K562 (cell line): ENCODE measurements at regions not wholly inside any gene's neighbourhood (a gene's known extent, or its start where the extent isn't known, plus 50 kb on each side); places are given as distances from the start of the nearest gene placed in this dataset.

ENCODE experiments used
- ATAC-seq: fragments of 200-7000 bp; cut with Tn5 transposase; 3 replicates; pipeline ENCODE4 v1.9.1; 2020; ENCODE audit warnings: moderate library complexity
- BruUV-seq: library from RNA; stranded (reverse); fragments of 400-500 nt; replicated peaks from 2 replicates; lab custom pipeline; 2021; lab: Mats Ljungman, UMichigan
- CTCF ChIA-PET: fragments of 300-600 bp; formaldehyde crosslinking; extraction: SDS; loops from one replicate; lab custom pipeline; 2021; ENCODE audit warnings: low intra/inter-chr PET ratio; lab: Yijun Ruan, JAX
- POLR2A ChIA-PET: fragments of 300-600, 350-650 bp; sonication (Branson Sonifier 250); formaldehyde crosslinking; extraction: SDS; loops from one replicate; lab custom pipeline; 2021; ENCODE audit warnings: antibody characterized with exemption, inconsistent platforms; lab: Yijun Ruan, JAX
- DNase-seq, 4 experiments: peaks; one replicate each; pipeline versions ENCODE4 v3.0.0 to v3.0.0-alpha.2; 2011 to 2018; ENCODE audit warnings: low spot score in 3 of 4, mixed read lengths in 3 of 4; ENCODE audit errors: extremely low read depth in 1 of 4
- FAIRE-seq: peaks from 2 replicates; lab custom pipeline; 2011; peaks lifted over from hg19 to GRCh38; lab: Jason Lieb, UNC
- H2AFZ ChIP-seq: 2 replicates; pipeline ENCODE4 v1.6.0; 2011; ENCODE audit warnings: low read depth, low read length, control low read depth, inconsistent platforms
- H3K27ac ChIP-seq: fragments of 200-600 bp; 3 replicates; pipeline ENCODE4 v1.8.0; 2011; ENCODE audit warnings: low read depth, mild to moderate bottlenecking, control low read depth, inconsistent platforms, low read length, moderate library complexity, mixed read lengths; ENCODE audit errors: extremely low read depth
- H3K27me3 ChIP-seq, 2 experiments: fragments of 300-600 bp in 1 of 2; 2 replicates in 1 of 2; 3 replicates in 1 of 2; pipeline versions ENCODE4 v1.6.0 to v1.8.0; 2011; ENCODE audit warnings: inconsistent platforms in 2 of 2, low read length in 2 of 2, mild to moderate bottlenecking in 1 of 2, mixed read lengths in 1 of 2, moderate library complexity in 1 of 2; ENCODE audit not compliant: control insufficient read depth in 2 of 2, insufficient read depth in 2 of 2
- H3K36me3 ChIP-seq: fragments of 300-600 bp; 3 replicates; pipeline ENCODE4 v1.8.0; 2011; ENCODE audit warnings: mild to moderate bottlenecking, low read length, inconsistent platforms; ENCODE audit not compliant: control insufficient read depth, insufficient read depth
- H3K4me1 ChIP-seq, 2 experiments: fragments of 200-600 bp in 1 of 2; replicated peaks in 1 of 2; 2 replicates in 1 of 2; 3 replicates in 1 of 2; pipeline versions ENCODE4 v1.5.1 to v1.8.0; 2011; ENCODE audit warnings: inconsistent platforms in 2 of 2, low read length in 2 of 2, mild to moderate bottlenecking in 1 of 2, mixed read lengths in 1 of 2, moderate library complexity in 1 of 2; ENCODE audit not compliant: control insufficient read depth in 2 of 2, insufficient read depth in 2 of 2
- H3K4me2 ChIP-seq: 2 replicates; pipeline ENCODE4 v1.6.1; 2011; ENCODE audit warnings: low read length, control low read depth, inconsistent platforms, mixed read lengths; ENCODE audit not compliant: insufficient read depth
- H3K4me3 ChIP-seq: fragments of 200-600 bp; sonication (generic), shearing (Covaris generic); 2 replicates; pipeline ENCODE4 v1.5.1; 2016; ENCODE audit warnings: control low read depth, inconsistent platforms
- H3K79me2 ChIP-seq: fragments of 200-600 bp; 3 replicates; pipeline ENCODE4 v1.8.0; 2011; ENCODE audit warnings: low read length, inconsistent platforms; ENCODE audit not compliant: control insufficient read depth, insufficient read depth
- H3K9ac ChIP-seq, 2 experiments: 2 replicates each; pipeline versions ENCODE4 v1.6.0 to v1.6.1; 2011; ENCODE audit warnings: low read depth in 2 of 2, low read length in 2 of 2, control low read depth in 1 of 2, inconsistent platforms in 1 of 2, mild to moderate bottlenecking in 1 of 2, mixed read lengths in 1 of 2; ENCODE audit not compliant: insufficient read depth in 1 of 2
- H3K9me1 ChIP-seq: one replicate; pipeline ENCODE4 v1.6.0; 2011; ENCODE audit warnings: inconsistent platforms, mild to moderate bottlenecking, low read length, moderate library complexity; ENCODE audit not compliant: control insufficient read depth, insufficient read depth
- H3K9me3 ChIP-seq: replicated peaks from 2 replicates; pipeline ENCODE4 v1.5.1; 2011; ENCODE audit warnings: low read depth, low read length, inconsistent platforms; ENCODE audit not compliant: control insufficient read depth, insufficient read depth
- H4K20me1 ChIP-seq: replicated peaks from 2 replicates; pipeline ENCODE4 v1.6.1; 2011; ENCODE audit warnings: low read length, inconsistent platforms, mixed read lengths; ENCODE audit not compliant: control insufficient read depth, insufficient read depth
- EP400 ChIP-seq: fragments of 450-650 bp; IDR thresholded peaks from 2 replicates; pipeline ENCODE4 v1.6.1; 2017; ENCODE audit warnings: antibody characterized with exemption, mild to moderate bottlenecking, moderate library complexity
- ETV6 ChIP-seq, 3 experiments: fragments of 150-350 bp in 1 of 3; sonication (generic) in 1 of 3; formaldehyde crosslinking in 1 of 3; IDR thresholded peaks; 2 replicates each; pipeline versions ENCODE4 v1.6.1 to v1.8.0; 2014 to 2022; ENCODE audit warnings: borderline replicate concordance in 2 of 3, low read depth in 2 of 3, antibody characterized with exemption in 1 of 3, low read length in 1 of 3, mild to moderate bottlenecking in 1 of 3, missing genetic modification reagents in 1 of 3
- KLF1 ChIP-seq: fragments of 450-650 bp; IDR thresholded peaks from 2 replicates; pipeline ENCODE4 v1.6.1; 2016; ENCODE audit warnings: missing genetic modification characterization, missing compliant biosample characterization
- NCOA6 ChIP-seq: fragments of 450-650 bp; IDR thresholded peaks from 2 replicates; pipeline ENCODE4 v1.6.1; 2017; ENCODE audit warnings: mild to moderate bottlenecking
- SMAD4 ChIP-seq: fragments of 250-450 bp; sonication (Bioruptor Pico); conservative IDR thresholded peaks from 2 replicates; pipeline ENCODE4 v1.8.0; 2021; ENCODE audit warnings: inconsistent platforms, mild to moderate bottlenecking, moderate library complexity
- TOE1 ChIP-seq, 2 experiments: fragments of 450-650 bp in 1 of 2; sonication (generic) in 1 of 2; formaldehyde crosslinking in 1 of 2; IDR thresholded peaks; 2 replicates each; pipeline versions ENCODE4 v1.7.1 to v1.8.0; 2016 to 2022; ENCODE audit warnings: borderline replicate concordance in 2 of 2, mild to moderate bottlenecking in 2 of 2, antibody characterized with exemption in 1 of 2, inconsistent platforms in 1 of 2, low read depth in 1 of 2, missing genetic modification reagents in 1 of 2, moderate library complexity in 1 of 2
- ZFP36 ChIP-seq: fragments of 150-350 bp; IDR thresholded peaks from 2 replicates; pipeline ENCODE4 v1.6.1; 2018; ENCODE audit warnings: low read length, low read depth; ENCODE audit not compliant: partially characterized antibody
- ZFX ChIP-seq: sonication (generic); formaldehyde crosslinking; IDR thresholded peaks from 2 replicates; pipeline ENCODE4 v1.8.0; 2022; ENCODE audit warnings: mild to moderate bottlenecking, missing genetic modification reagents, moderate library complexity
- ZNF197 ChIP-seq: fragments of 200-800 bp; sonication (Bioruptor generic); IDR thresholded peaks from 2 replicates; pipeline ENCODE4 v1.6.1; 2016; ENCODE audit warnings: low read depth, missing genetic modification characterization, missing compliant biosample characterization
- ZNF239 ChIP-seq: fragments of 250-450 bp; sonication (Bioruptor Pico); IDR thresholded peaks from 2 replicates; pipeline ENCODE4 v1.4.0; 2020; ENCODE audit warnings: mild to moderate bottlenecking
- WGBS: fragments of 100-300 bp; shearing (Covaris generic); methylation state at CpG from one replicate; pipeline ENCODE4 v1.1.6; 2016; ENCODE audit warnings: low coverage, mixed read lengths; ENCODE audit not compliant: insufficient coverage; ENCODE audit errors: missing lambda C conversion rate; 5-methylcytosine and 5-hydroxymethylcytosine counted together
- in situ Hi-C: fragments of 300-500 bp; cut with MboI; formaldehyde crosslinking; loops from 4 replicates; pipeline ENCODE4 v1.15.0; 2018; ENCODE audit warnings: inconsistent platforms, mixed read lengths
- intact Hi-C: fragments of 100-400 bp; cut with micrococcal nuclease; formaldehyde crosslinking; loops from 2 replicates; pipeline ENCODE4 v1.14.2; 2022
- TF ChIP-seq, protein P1 (sequence below): fragments of 250-450 bp; sonication (Bioruptor Pico); IDR thresholded peaks from 2 replicates; pipeline ENCODE4 v1.5.0; 2022; ENCODE audit warnings: mild to moderate bottlenecking
- TF ChIP-seq, protein P2 (sequence below): fragments of 250-450 bp; sonication (Bioruptor Pico); IDR thresholded peaks from 2 replicates; pipeline ENCODE4 v1.5.0; 2021
- TF ChIP-seq, protein P3 (sequence below), 2 experiments: fragments of 200-800 bp in 1 of 2; sonication (Bioruptor generic) in 1 of 2; sonication (generic) in 1 of 2; formaldehyde crosslinking in 1 of 2; IDR thresholded peaks in 1 of 2; conservative IDR thresholded peaks in 1 of 2; 2 replicates each; pipeline versions ENCODE4 v1.5.0 to v1.6.1; 2016 to 2020; ENCODE audit warnings: missing compliant biosample characterization in 1 of 2, missing genetic modification characterization in 1 of 2, missing genetic modification reagents in 1 of 2

DNA sequence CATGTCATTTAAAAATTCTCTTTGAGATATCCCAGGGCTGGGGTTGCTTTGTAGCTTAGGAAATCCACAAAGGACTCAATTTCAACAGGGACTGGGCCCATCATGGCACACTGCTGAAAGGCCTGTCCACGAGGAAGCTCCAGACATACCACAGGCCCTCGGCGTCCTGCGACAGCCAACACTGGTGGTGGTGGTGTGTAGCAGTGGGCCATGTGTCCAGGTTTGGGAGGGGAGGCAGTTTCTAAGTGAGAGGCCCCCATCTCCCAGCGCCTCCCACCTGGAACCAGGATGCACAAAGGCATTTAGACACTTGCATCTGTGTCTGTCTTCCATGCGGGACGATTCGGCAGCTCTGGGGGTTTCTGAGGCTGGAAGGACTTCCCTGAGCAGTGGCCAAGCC is 65.2 kb upstream of the ZNF423 start:
- H3K36me3 ChIP-seq = no peaks in the 10 kb centered on the region
- in situ Hi-C loops = no loop called here
- no peak for FAIRE-seq
- TF ChIP-seq NCOA6 = no peak
- no peak for TF ChIP-seq ZFX (CRISPR knock-in tag)
- TF ChIP-seq TOE1 (IDR thresholded peaks at IDR 0.05; ENCODE audit: borderline replicate concordance) = no peak
- no peak for TF ChIP-seq TOE1 (CRISPR knock-in tag; IDR thresholded peaks at IDR 0.05; ENCODE audit: borderline replicate concordance, low read depth)
- no peak for TF ChIP-seq ZFP36
- no peak for TF ChIP-seq KLF1 (tag)
- TF ChIP-seq, protein P1, sequence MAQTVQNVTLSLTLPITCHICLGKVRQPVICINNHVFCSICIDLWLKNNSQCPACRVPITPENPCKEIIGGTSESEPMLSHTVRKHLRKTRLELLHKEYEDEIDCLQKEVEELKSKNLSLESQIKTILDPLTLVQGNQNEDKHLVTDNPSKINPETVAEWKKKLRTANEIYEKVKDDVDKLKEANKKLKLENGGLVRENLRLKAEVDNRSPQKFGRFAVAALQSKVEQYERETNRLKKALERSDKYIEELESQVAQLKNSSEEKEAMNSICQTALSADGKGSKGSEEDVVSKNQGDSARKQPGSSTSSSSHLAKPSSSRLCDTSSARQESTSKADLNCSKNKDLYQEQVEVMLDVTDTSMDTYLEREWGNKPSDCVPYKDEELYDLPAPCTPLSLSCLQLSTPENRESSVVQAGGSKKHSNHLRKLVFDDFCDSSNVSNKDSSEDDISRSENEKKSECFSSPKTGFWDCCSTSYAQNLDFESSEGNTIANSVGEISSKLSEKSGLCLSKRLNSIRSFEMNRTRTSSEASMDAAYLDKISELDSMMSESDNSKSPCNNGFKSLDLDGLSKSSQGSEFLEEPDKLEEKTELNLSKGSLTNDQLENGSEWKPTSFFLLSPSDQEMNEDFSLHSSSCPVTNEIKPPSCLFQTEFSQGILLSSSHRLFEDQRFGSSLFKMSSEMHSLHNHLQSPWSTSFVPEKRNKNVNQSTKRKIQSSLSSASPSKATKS (CRISPR knock-in tag) = no peak
- TF ChIP-seq, protein P2, sequence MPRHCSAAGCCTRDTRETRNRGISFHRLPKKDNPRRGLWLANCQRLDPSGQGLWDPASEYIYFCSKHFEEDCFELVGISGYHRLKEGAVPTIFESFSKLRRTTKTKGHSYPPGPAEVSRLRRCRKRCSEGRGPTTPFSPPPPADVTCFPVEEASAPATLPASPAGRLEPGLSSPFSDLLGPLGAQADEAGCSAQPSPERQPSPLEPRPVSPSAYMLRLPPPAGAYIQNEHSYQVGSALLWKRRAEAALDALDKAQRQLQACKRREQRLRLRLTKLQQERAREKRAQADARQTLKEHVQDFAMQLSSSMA (CRISPR knock-in tag) = no peak
- TF ChIP-seq, protein P3, sequence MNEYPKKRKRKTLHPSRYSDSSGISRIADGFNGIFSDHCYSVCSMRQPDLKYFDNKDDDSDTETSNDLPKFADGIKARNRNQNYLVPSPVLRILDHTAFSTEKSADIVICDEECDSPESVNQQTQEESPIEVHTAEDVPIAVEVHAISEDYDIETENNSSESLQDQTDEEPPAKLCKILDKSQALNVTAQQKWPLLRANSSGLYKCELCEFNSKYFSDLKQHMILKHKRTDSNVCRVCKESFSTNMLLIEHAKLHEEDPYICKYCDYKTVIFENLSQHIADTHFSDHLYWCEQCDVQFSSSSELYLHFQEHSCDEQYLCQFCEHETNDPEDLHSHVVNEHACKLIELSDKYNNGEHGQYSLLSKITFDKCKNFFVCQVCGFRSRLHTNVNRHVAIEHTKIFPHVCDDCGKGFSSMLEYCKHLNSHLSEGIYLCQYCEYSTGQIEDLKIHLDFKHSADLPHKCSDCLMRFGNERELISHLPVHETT (CRISPR knock-in tag; conservative IDR thresholded peaks at IDR 0.05 in 1 of 2, IDR thresholded peaks at IDR 0.05 in 1 of 2) = no peak
- no peak for TF ChIP-seq EP400
- TF ChIP-seq SMAD4 (CRISPR knock-in tag) = no peak
- TF ChIP-seq ZNF197 = no peak
- no peak for TF ChIP-seq ETV6 (IDR thresholded peaks at IDR 0.05; ENCODE audit: borderline replicate concordance in 1 of 2, low read depth in 2 of 2, low read length in 1 of 2)
- no peak for TF ChIP-seq ETV6 (CRISPR knock-in tag; IDR thresholded peaks at IDR 0.05; ENCODE audit: borderline replicate concordance)
- no peak for TF ChIP-seq ZNF239 (CRISPR knock-in tag)
- TF ChIP-seq, all 486 proteins: peak for 0
- Histone ChIP-seq H3K4me1 (no peaks in the 10 kb centered on the region; a peak in 1 of 5 replicates), H3K27me3 (peaks cover 2 to 27% of the 10 kb centered on the region in 2 experiments; a peak in 3 of 5 replicates), H3K4me2 (no peak overlapping the region), H3K9me1 (no peaks in the 10 kb centered on the region), H2AFZ (no peak overlapping the region), H3K9me3 (no peaks in the 10 kb centered on the region), H4K20me1 (0 out of 2 replicates have a peak, but pooled peaks cover 4% of the 10 kb centered on the region), H3K79me2 (no peaks in the 10 kb centered on the region), H3K9ac (no peak overlapping the region), H3K27ac (no peak overlapping the region), H3K4me3 (no peak overlapping the region)
- no peak for ATAC-seq
- DNase-seq = no peak
- intact Hi-C loops = loop anchor here (2.0 to 5.0 kb wide), 2 partner anchors 64 to 514 kb away; partner anchors contain the start of gene ZNF423
- ChIA-PET POLR2A (no interaction called here), CTCF (interaction anchor here (1.4 kb wide), 1 partner anchor 365 kb away, joined by 4 read pairs; no protein-coding TSS in a partner anchor)
- 5% methylated on average over 8 of the region's 8 CpGs for WGBS
- no TSS peak for BruUV-seq
